ENCODE measurements at regions not wholly inside any gene's neighbourhood (a gene's known extent, or its start where the extent isn't known, plus 50 kb on each side); places are given as distances from the start of the nearest gene placed in this dataset.

GRCh38 chr17:13827118-13827517, 225.4 kb upstream of the HS3ST3A1 start:
- TF ChIP-seq POLR2A (IDR thresholded peaks at IDR 0.05) (no peak), CTCF (IDR thresholded peaks at IDR 0.05) (no peak)
- no peaks in the 10 kb centered on the region for H3K36me3 ChIP-seq
- no peak overlapping the region for H3K4me3 ChIP-seq
- no peak overlapping the region for H3K27ac ChIP-seq
- no peaks in the 10 kb centered on the region for H3K27me3 ChIP-seq
- H3K9me3 ChIP-seq, result no peaks in the 10 kb centered on the region
- H3K4me1 ChIP-seq, result no peaks in the 10 kb centered on the region
- no peak for DNase-seq

GRCh38 chr17:13833921-13834320, 232.2 kb upstream of the HS3ST3A1 start:
- H3K27ac ChIP-seq, result no peak overlapping the region
- no peaks in the 10 kb centered on the region for H3K36me3 ChIP-seq
- H3K27me3 ChIP-seq, result no peaks in the 10 kb centered on the region
- H3K4me3 ChIP-seq, result no peak overlapping the region
- no peak for TF ChIP-seq CTCF (IDR thresholded peaks at IDR 0.05)
- TF ChIP-seq POLR2A (IDR thresholded peaks at IDR 0.05), result no peak
- no peaks in the 10 kb centered on the region for H3K4me1 ChIP-seq
- H3K9me3 ChIP-seq, result no peaks in the 10 kb centered on the region
- DNase-seq, result no peak

GRCh38 chr17:13835151-13835550, 233.4 kb upstream of the HS3ST3A1 start:
- Histone ChIP-seq H3K27ac (no peak overlapping the region), H3K4me3 (no peak overlapping the region), H3K9me3 (no peaks in the 10 kb centered on the region), H3K27me3 (no peaks in the 10 kb centered on the region), H3K36me3 (no peaks in the 10 kb centered on the region), H3K4me1 (no peaks in the 10 kb centered on the region)
- no peak for TF ChIP-seq POLR2A (IDR thresholded peaks at IDR 0.05)
- no peak for TF ChIP-seq CTCF (IDR thresholded peaks at IDR 0.05)
- DNase-seq, result no peak

- H3K9me3 ChIP-seq, result no peaks in the 10 kb centered on the region
- no peaks in the 10 kb centered on the region for H3K36me3 ChIP-seq
- no peak overlapping the region for H3K4me3 ChIP-seq
- no peak for DNase-seq
- no peak overlapping the region for H3K27ac ChIP-seq
- no peaks in the 10 kb centered on the region for H3K4me1 ChIP-seq
- no peaks in the 10 kb centered on the region for H3K27me3 ChIP-seq
- TF ChIP-seq CTCF (IDR thresholded peaks at IDR 0.05) (no peak), POLR2A (IDR thresholded peaks at IDR 0.05) (no peak)
These were observed 231.9 kb upstream of the COX10 start for GRCh38 chr17:13837417-13837816.

GRCh38 chr17:13840254-13840653, 229.1 kb upstream of the COX10 start:
- TF ChIP-seq CTCF (IDR thresholded peaks at IDR 0.05), result no peak
- TF ChIP-seq POLR2A (IDR thresholded peaks at IDR 0.05), result no peak
- H3K27me3 ChIP-seq, result no peaks in the 10 kb centered on the region
- no peak overlapping the region for H3K27ac ChIP-seq
- no peak overlapping the region for H3K4me3 ChIP-seq
- H3K4me1 ChIP-seq, result no peaks in the 10 kb centered on the region
- H3K9me3 ChIP-seq, result no peaks in the 10 kb centered on the region
- H3K36me3 ChIP-seq, result no peaks in the 10 kb centered on the region
- DNase-seq, result no peak
